Trophoblast cell (in vitro differentiated cells and primary cell): ENCODE measurements at regions not wholly inside any gene's neighbourhood (a gene's known extent, or its start where the extent isn't known, plus 50 kb on each side); places are given as distances from the start of the nearest gene placed in this dataset.
"Not testable (repeated sequence)": the region's sequence is repeated elsewhere in the genome, so short reads cannot be mapped to it uniquely, and the experiment has no call there.

Experiments
- DNase-seq, 2 donors: peaks; one replicate each; pipeline ENCODE4 v3.0.0-alpha.2; 2016
- H2AFZ ChIP-seq: 2 replicates; pipeline ENCODE4 v1.6.1; 2013; ENCODE audit warnings: low read length, moderate library complexity, mild to moderate bottlenecking; ENCODE audit not compliant: insufficient read depth, poor library complexity
- H2AK5ac ChIP-seq: 2 replicates; pipeline ENCODE4 v1.6.1; 2013; ENCODE audit warnings: mild to moderate bottlenecking, low read length
- H2BK120ac ChIP-seq: 2 replicates; pipeline ENCODE4 v1.6.1; 2013; ENCODE audit warnings: low read length, mild to moderate bottlenecking, moderate library complexity; ENCODE audit not compliant: insufficient read depth, poor library complexity
- H2BK12ac ChIP-seq: 2 replicates; pipeline ENCODE4 v1.6.1; 2013; ENCODE audit warnings: mild to moderate bottlenecking, low read length, moderate library complexity
- H2BK5ac ChIP-seq: 2 replicates; pipeline ENCODE4 v1.6.1; 2013; ENCODE audit warnings: low read length, low read depth, moderate library complexity, mild to moderate bottlenecking; ENCODE audit not compliant: poor library complexity
- H3K14ac ChIP-seq: 2 replicates; pipeline ENCODE4 v1.6.1; 2013; ENCODE audit warnings: mild to moderate bottlenecking, low read length
- H3K18ac ChIP-seq: 2 replicates; pipeline ENCODE4 v1.6.1; 2013; ENCODE audit warnings: mild to moderate bottlenecking, low read length
- H3K23ac ChIP-seq: 2 replicates; pipeline ENCODE4 v1.6.1; 2013; ENCODE audit warnings: low read length
- H3K27ac ChIP-seq: 2 replicates; pipeline ENCODE4 v1.5.1; 2013; ENCODE audit warnings: low read depth, mild to moderate bottlenecking, inconsistent platforms, low read length, moderate library complexity
- H3K27me3 ChIP-seq: 2 replicates; pipeline ENCODE4 v1.6.1; 2013; ENCODE audit warnings: inconsistent platforms, mild to moderate bottlenecking, low read length, moderate library complexity; ENCODE audit not compliant: insufficient read depth
- H3K36me3 ChIP-seq, 2 experiments: 1 replicate in 1 of 2; 2 replicates in 1 of 2; pipeline ENCODE4 v1.6.1; 2013; ENCODE audit warnings: low read length in 2 of 2, mild to moderate bottlenecking in 2 of 2, moderate library complexity in 1 of 2; ENCODE audit not compliant: insufficient read depth in 2 of 2, control insufficient read depth in 1 of 2
- H3K4ac ChIP-seq: 2 replicates; pipeline ENCODE4 v1.6.1; 2013; ENCODE audit warnings: low read depth, mild to moderate bottlenecking, low read length, moderate library complexity
- H3K4me1 ChIP-seq, 2 experiments: 1 replicate in 1 of 2; 2 replicates in 1 of 2; pipeline ENCODE4 v1.6.1; 2013; ENCODE audit warnings: low read length in 2 of 2, mild to moderate bottlenecking in 2 of 2, moderate library complexity in 1 of 2; ENCODE audit not compliant: insufficient read depth in 2 of 2, control insufficient read depth in 1 of 2
- H3K4me2 ChIP-seq: 2 replicates; pipeline ENCODE4 v1.6.1; 2013; ENCODE audit warnings: inconsistent platforms, mild to moderate bottlenecking, low read length, moderate library complexity
- H3K4me3 ChIP-seq: 2 replicates; pipeline ENCODE4 v1.5.1; 2013; ENCODE audit warnings: mild to moderate bottlenecking, low read depth, low read length, inconsistent platforms
- H3K79me1 ChIP-seq: one replicate; pipeline ENCODE4 v1.6.1; 2013; ENCODE audit warnings: low read length
- H3K79me2 ChIP-seq: 2 replicates; pipeline ENCODE4 v1.6.1; 2013; ENCODE audit warnings: low read length, mild to moderate bottlenecking; ENCODE audit not compliant: control insufficient read depth, insufficient read depth, poor library complexity
- H3K9ac ChIP-seq: 2 replicates; pipeline ENCODE4 v1.6.1; 2013; ENCODE audit warnings: mild to moderate bottlenecking, low read length
- H3K9me3 ChIP-seq: 2 replicates; pipeline ENCODE4 v1.6.1; 2013; ENCODE audit warnings: low read depth, mild to moderate bottlenecking, control low read depth, inconsistent platforms, low read length; ENCODE audit not compliant: insufficient read depth
- H4K12ac ChIP-seq: 2 replicates; pipeline ENCODE4 v1.6.1; 2013; ENCODE audit warnings: low read depth, mild to moderate bottlenecking, low read length, moderate library complexity
- H4K8ac ChIP-seq: 2 replicates; pipeline ENCODE4 v1.6.1; 2013; ENCODE audit warnings: low read depth, mild to moderate bottlenecking, low read length, moderate library complexity
- H4K91ac ChIP-seq: one replicate; pipeline ENCODE4 v1.6.1; 2013; ENCODE audit warnings: low read depth, mild to moderate bottlenecking, low read length, moderate library complexity
- WGBS: extraction: QIAGEN DNeasy Blood & Tissue Kit; methylation state at CpG from one replicate; pipeline ENCODE4 v1.1.7; 2013; ENCODE audit warnings: missing lambda C conversion rate; ENCODE audit not compliant: insufficient read length, insufficient coverage; ENCODE audit errors: extremely low coverage; 5-methylcytosine and 5-hydroxymethylcytosine counted together

GRCh38 chr11:71154261-71154805 is 98.0 kb downstream of the SHANK2 start:
- no peak overlapping the region for H3K23ac ChIP-seq
- H4K12ac ChIP-seq, result no peak overlapping the region
- H2BK12ac ChIP-seq, result no peak overlapping the region
- no peak overlapping the region for H4K8ac ChIP-seq
- H3K14ac ChIP-seq, result no peak overlapping the region
- H3K79me1 ChIP-seq, result no peaks in the 10 kb centered on the region
- peak in 1 of 2 donors; percentile 34 for DNase-seq
- no peak overlapping the region for H4K91ac ChIP-seq
- H3K4ac ChIP-seq, result no peak overlapping the region
- no peak overlapping the region for H3K18ac ChIP-seq
- H2AFZ ChIP-seq, result no peak overlapping the region
- H2AK5ac ChIP-seq, result no peak overlapping the region
- no peak overlapping the region for H3K9ac ChIP-seq
- no peak overlapping the region for H3K27ac ChIP-seq
- H3K4me3 ChIP-seq, result no peak overlapping the region
- H3K36me3 ChIP-seq, result no peaks in the 10 kb centered on the region
- no peaks in the 10 kb centered on the region for H3K9me3 ChIP-seq
- H3K4me2 ChIP-seq, result no peak overlapping the region
- no CpG with 5 or more reads among the region's 11 CpGs for WGBS
- H3K4me1 ChIP-seq, result peaks cover 4 to 5% of the 10 kb centered on the region in 2 experiments
- no peak overlapping the region for H2BK5ac ChIP-seq
- no peaks in the 10 kb centered on the region for H3K27me3 ChIP-seq
- H3K79me2 ChIP-seq, result no peaks in the 10 kb centered on the region
- H2BK120ac ChIP-seq, result no peak overlapping the region

- H3K4me1 ChIP-seq, result peaks cover 4 to 5% of the 10 kb centered on the region in 2 experiments
- no peak overlapping the region for H3K14ac ChIP-seq
- no peak overlapping the region for H2BK12ac ChIP-seq
- H3K9me3 ChIP-seq, result no peaks in the 10 kb centered on the region
- no CpG with 5 or more reads among the region's 15 CpGs for WGBS
- H3K36me3 ChIP-seq, result no peaks in the 10 kb centered on the region
- no peak overlapping the region for H3K9ac ChIP-seq
- no peak overlapping the region for H4K8ac ChIP-seq
- H3K79me1 ChIP-seq, result no peaks in the 10 kb centered on the region
- H3K18ac ChIP-seq, result no peak overlapping the region
- H3K27ac ChIP-seq, result no peak overlapping the region
- peak overlapping the region; percentile 48 for H3K4me2 ChIP-seq
- H4K12ac ChIP-seq, result no peak overlapping the region
- H3K23ac ChIP-seq, result no peak overlapping the region
- no peak overlapping the region for H2AFZ ChIP-seq
- H2BK120ac ChIP-seq, result no peak overlapping the region
- no peaks in the 10 kb centered on the region for H3K79me2 ChIP-seq
- no peak overlapping the region for H3K4ac ChIP-seq
- H2AK5ac ChIP-seq, result no peak overlapping the region
- no peaks in the 10 kb centered on the region for H3K27me3 ChIP-seq
- no peak overlapping the region for H4K91ac ChIP-seq
- no peak overlapping the region for H3K4me3 ChIP-seq
- no peak overlapping the region for H2BK5ac ChIP-seq
- DNase-seq, result peak; percentile 20 to 43
Measured at GRCh38 chr11:71153005-71153390, 99.4 kb downstream of the SHANK2 start.

- not testable (repeated sequence) for H3K23ac ChIP-seq, H3K79me2 ChIP-seq, H2BK120ac ChIP-seq, H3K9ac ChIP-seq, H4K8ac ChIP-seq, H2AK5ac ChIP-seq, H3K9me3 ChIP-seq, H2BK5ac ChIP-seq, H3K27ac ChIP-seq, H3K14ac ChIP-seq, H3K4ac ChIP-seq, H3K4me3 ChIP-seq, H2BK12ac ChIP-seq, H3K36me3 ChIP-seq, H3K4me1 ChIP-seq, H4K91ac ChIP-seq, H2AFZ ChIP-seq, H3K18ac ChIP-seq, H4K12ac ChIP-seq, DNase-seq, H3K27me3 ChIP-seq, H3K79me1 ChIP-seq
- no CpG with 5 or more reads among the region's 15 CpGs for WGBS
- H3K4me2 ChIP-seq, result peak overlapping the region; percentile 48
Measured at GRCh38 chr11:71152312-71153004, 99.9 kb downstream of the SHANK2 start.

DNA sequence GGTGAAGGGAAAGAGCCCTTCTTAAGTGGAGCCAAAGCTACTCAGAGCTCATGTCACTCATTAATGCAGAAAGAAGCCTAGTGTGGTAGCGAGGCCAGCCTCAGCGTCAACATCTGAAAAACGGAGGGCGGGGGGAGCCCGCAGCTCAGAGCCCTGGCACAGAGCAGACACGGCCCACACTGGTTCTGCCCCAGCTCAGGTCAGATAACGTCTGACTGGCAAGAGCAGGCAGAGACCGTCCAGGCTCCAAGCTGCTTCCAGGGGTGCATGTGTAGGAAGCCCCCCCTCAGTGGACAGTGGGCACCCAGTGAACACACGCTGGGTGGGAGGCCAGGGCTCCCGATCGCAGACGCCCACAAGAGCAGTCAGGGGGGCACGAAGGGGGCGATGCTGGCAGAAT is 100.8 kb downstream of the SHANK2 start:
- no peak overlapping the region for H4K12ac ChIP-seq
- no peak overlapping the region for H3K4me3 ChIP-seq
- H3K14ac ChIP-seq, result no peak overlapping the region
- H2BK12ac ChIP-seq, result no peak overlapping the region
- H3K9ac ChIP-seq, result no peak overlapping the region
- no peaks in the 10 kb centered on the region for H3K9me3 ChIP-seq
- H2AFZ ChIP-seq, result no peak overlapping the region
- no peak for DNase-seq
- H3K79me2 ChIP-seq, result no peaks in the 10 kb centered on the region
- H3K27me3 ChIP-seq, result no peaks in the 10 kb centered on the region
- no peak overlapping the region for H3K18ac ChIP-seq
- no peak overlapping the region for H2AK5ac ChIP-seq
- H3K79me1 ChIP-seq, result no peaks in the 10 kb centered on the region
- WGBS, result no CpG with 5 or more reads among the region's 14 CpGs
- no peak overlapping the region for H2BK120ac ChIP-seq
- H4K8ac ChIP-seq, result no peak overlapping the region
- H4K91ac ChIP-seq, result no peak overlapping the region
- no peak overlapping the region for H3K23ac ChIP-seq
- H3K4ac ChIP-seq, result no peak overlapping the region
- H3K4me2 ChIP-seq, result no peak overlapping the region
- peaks cover 0 to 8% of the 10 kb centered on the region in 2 experiments for H3K36me3 ChIP-seq
- H2BK5ac ChIP-seq, result no peak overlapping the region
- no peak overlapping the region for H3K27ac ChIP-seq
- peaks cover 4 to 5% of the 10 kb centered on the region in 2 experiments for H3K4me1 ChIP-seq
